ENCODE measurements at regions not wholly inside any gene's neighbourhood (a gene's known extent, or its start where the extent isn't known, plus 50 kb on each side); places are given as distances from the start of the nearest gene placed in this dataset.
"Not testable (repeated sequence)": the region's sequence is repeated elsewhere in the genome, so short reads cannot be mapped to it uniquely, and the experiment has no call there.

- not testable (repeated sequence) for H3K4me3 ChIP-seq (ENCODE audit: low read depth, low read length); DNase-seq (ENCODE audit: low read depth)
Observed at GRCh38 chr11:49702121-49702520, 250.1 kb upstream of the OR4C13 start.

DNA sequence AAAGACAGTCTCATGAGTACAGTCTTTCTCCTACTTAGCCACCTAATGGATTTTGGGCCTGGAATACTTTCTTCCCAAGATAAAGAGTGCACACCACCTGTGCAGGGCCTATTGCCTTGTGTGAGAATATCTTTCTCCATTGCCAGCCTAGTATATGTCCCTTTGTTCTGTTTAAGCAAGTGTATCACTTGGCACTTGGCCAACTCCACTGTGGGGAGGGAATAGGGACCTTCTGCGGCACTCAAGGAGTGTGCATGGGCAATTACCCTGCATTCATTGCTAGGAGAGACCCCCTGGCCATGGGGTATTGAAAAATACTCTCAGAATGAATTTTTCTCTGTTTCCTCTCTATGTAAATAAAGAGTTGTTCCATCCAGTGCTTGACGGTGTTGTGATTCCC, 201.7 kb upstream of the OR4C13 start:
- DNase-seq (ENCODE audit: low read depth); H3K4me3 ChIP-seq (ENCODE audit: low read depth, low read length): not testable (repeated sequence)

GRCh38 chr11:49750960-49751359, 201.2 kb upstream of the OR4C13 start:
- H3K4me3 ChIP-seq (ENCODE audit: low read depth, low read length); DNase-seq (ENCODE audit: low read depth): not testable (repeated sequence)

- H3K4me3 ChIP-seq (ENCODE audit: low read depth, low read length), result peak overlapping the region; percentile 30
- not testable (repeated sequence) for DNase-seq (ENCODE audit: low read depth)
Observed at GRCh38 chr11:49780791-49781190, 171.4 kb upstream of the OR4C13 start.

- not testable (repeated sequence) for DNase-seq (ENCODE audit: low read depth); H3K4me3 ChIP-seq (ENCODE audit: low read depth, low read length)
Observed at GRCh38 chr11:49782000-49782399, 170.2 kb upstream of the OR4C13 start.

DNA sequence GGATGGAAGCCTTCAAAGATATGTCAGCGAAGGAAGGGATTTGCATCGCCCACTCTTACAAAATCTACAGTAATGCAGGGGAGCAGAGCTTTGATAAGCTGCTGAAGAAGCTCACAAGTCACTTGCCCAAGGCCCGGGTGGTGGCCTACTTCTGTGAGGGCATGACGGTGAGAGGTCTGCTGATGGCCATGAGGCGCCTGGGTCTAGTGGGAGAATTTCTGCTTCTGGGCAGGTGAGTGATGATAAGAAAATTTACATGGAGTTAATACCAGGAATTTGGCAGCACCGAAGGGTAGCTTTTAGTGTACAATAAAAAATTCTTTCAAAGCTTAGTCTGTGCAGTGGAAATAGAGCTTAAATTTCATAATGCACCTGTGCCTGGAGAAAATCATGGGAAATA, 168.3 kb upstream of the OR4C13 start:
- DNase-seq (ENCODE audit: low read depth); H3K4me3 ChIP-seq (ENCODE audit: low read depth, low read length): not testable (repeated sequence)

DNA sequence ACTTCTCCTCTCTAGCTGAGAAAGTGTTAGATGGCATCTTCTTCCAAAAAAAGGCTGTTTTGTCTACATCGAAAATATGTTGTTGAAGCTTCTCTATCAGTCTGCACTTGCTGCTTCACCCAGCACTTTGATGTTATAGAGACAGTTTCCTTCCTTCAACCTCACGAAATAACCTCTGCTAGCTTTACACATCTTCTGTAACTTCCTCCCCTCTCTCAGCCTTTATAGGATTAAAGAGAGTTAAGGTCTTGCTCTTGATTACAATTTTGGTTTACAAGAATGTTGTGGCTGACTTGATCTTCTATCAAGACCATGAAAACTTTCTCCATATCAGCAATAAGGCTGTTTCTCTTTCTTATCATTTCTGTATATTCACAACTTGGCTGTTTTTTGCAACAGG, 162.4 kb upstream of the OR4C13 start:
- DNase-seq (ENCODE audit: low read depth); H3K4me3 ChIP-seq (ENCODE audit: low read depth, low read length): not testable (repeated sequence)

DNA sequence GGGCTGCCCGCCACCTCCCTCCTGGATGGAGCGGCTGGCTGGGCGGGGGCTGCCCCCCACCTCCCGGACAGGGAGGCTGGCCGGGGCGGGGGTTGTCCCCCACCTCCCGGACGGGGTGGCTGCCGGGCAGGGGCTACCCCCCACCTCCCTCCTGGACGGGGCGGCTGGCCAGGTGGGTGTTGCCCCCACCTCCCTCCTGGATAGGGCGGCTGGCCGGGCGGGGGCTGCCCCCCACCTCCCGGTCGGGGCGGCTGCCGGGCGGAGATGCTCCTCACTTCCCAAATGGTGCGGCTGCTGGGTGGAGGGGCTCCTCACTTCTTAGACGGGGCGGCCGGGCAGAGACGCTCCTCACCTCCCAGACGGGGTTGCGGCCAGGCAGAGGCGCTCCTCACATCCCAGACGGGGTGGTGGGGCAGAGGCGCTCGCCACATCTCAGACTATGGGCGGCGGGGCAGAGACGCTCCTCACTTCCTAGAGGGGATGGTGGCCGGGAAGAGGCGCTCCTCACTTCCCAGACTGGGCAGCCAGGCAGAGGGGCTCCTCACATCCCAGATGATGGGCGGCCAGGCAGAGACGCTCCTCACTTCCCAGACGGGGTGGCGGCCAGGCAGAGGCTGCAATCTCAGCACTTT, 153.9 kb upstream of the OR4C13 start:
- not testable (repeated sequence) for DNase-seq (ENCODE audit: low read depth); H3K4me3 ChIP-seq (ENCODE audit: low read depth, low read length)

DNA sequence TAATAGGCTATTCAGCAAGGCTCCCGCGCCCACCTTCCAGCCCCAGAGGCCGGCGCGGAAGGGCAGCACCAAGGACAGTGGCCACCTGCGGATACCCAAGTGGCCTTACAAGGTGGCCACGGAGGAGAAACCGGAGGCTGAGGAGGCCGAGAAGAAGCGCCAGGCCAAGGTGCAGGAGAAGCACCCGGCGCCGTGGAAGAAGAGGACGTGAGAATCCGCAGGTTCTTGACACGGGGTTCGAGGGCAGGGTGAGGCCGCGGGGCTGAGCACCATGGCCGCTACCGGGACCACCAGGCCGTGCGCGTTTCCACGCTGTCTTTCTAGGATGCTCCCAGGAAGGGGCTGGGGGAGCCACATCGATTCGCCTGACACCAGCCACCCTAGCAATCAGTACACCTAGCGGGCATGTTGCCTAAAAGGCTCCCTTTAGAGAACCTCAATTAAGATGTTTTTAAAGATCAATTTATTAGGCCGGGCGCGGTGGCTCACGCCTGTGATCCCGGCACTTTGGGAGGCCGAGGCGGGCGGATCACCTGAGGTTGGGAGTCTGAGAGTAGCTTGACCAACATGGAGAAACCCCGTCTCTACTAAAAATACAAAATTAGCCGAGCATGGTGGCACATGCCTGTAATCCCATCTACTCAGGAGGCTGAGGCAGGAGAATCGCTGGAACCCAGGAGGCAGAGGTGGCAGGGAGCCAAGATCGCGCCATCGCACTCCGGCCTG, 134.3 kb upstream of the OR4C13 start:
- DNase-seq (ENCODE audit: low read depth); H3K4me3 ChIP-seq (ENCODE audit: low read depth, low read length): not testable (repeated sequence)

- H3K4me3 ChIP-seq (ENCODE audit: low read depth, low read length); DNase-seq (ENCODE audit: low read depth): not testable (repeated sequence)
Observed at GRCh38 chr11:49823188-49823587, 129.0 kb upstream of the OR4C13 start.

GRCh38 chr11:49850541-49850940, 101.7 kb upstream of the OR4C13 start:
- not testable (repeated sequence) for DNase-seq (ENCODE audit: low read depth); H3K4me3 ChIP-seq (ENCODE audit: low read depth, low read length)

- no peak for TF ChIP-seq CTCF (IDR thresholded peaks at IDR 0.05; ENCODE audit: control insufficient read depth, extremely low read depth, insufficient read depth)
- H3K4me3 ChIP-seq (ENCODE audit: low read depth, low read length), result no peak overlapping the region
- no peak for DNase-seq (ENCODE audit: low read depth)
Observed at GRCh38 chr11:49851511-49851910, 100.7 kb upstream of the OR4C13 start.

- no peak for DNase-seq (ENCODE audit: low read depth)
- TF ChIP-seq CTCF (IDR thresholded peaks at IDR 0.05; ENCODE audit: control insufficient read depth, extremely low read depth, insufficient read depth), result no peak
- H3K4me3 ChIP-seq (ENCODE audit: low read depth, low read length), result no peak overlapping the region
Observed at GRCh38 chr11:49851971-49852389, 100.2 kb upstream of the OR4C13 start.
